ENCODE measurements at regions not wholly inside any gene's neighbourhood (a gene's known extent, or its start where the extent isn't known, plus 50 kb on each side); places are given as distances from the start of the nearest gene placed in this dataset.

GRCh38 chr4:63986253-63986652, 423.0 kb downstream of the TECRL start:
- TF ChIP-seq CTCF (IDR thresholded peaks at IDR 0.05) (no peak), POLR2AphosphoS5 (IDR thresholded peaks at IDR 0.05) (no peak), POLR2A (IDR thresholded peaks at IDR 0.05) (no peak)

Measured in prostate gland (tissue), 2 donors.